Suprapubic skin (tissue), 4 donors: ENCODE measurements at regions not wholly inside any gene's neighbourhood (a gene's known extent, or its start where the extent isn't known, plus 50 kb on each side); places are given as distances from the start of the nearest gene placed in this dataset.

Experiments used
- DNase-seq, 2 donors: peaks; one replicate each; pipeline ENCODE4 v3.0.0-alpha.2; 2019; ENCODE audit warnings: low spot score in 2 of 2
- H3K27ac ChIP-seq: fragments of 200-600 bp; sonication (generic); one replicate; pipeline ENCODE4 v1.5.1; 2019
- H3K27me3 ChIP-seq: fragments of 200-600 bp; sonication (generic); one replicate; pipeline ENCODE4 v1.5.1; 2019
- H3K36me3 ChIP-seq: fragments of 200-600 bp; sonication (generic); one replicate; pipeline ENCODE4 v1.5.1; 2019
- H3K4me1 ChIP-seq: fragments of 200-600 bp; sonication (generic); one replicate; pipeline ENCODE4 v1.5.1; 2019
- H3K4me3 ChIP-seq: fragments of 200-600 bp; sonication (generic); one replicate; pipeline ENCODE4 v1.5.1; 2019; ENCODE audit warnings: mild to moderate bottlenecking
- H3K9me3 ChIP-seq: fragments of 200-600 bp; sonication (generic); one replicate; pipeline ENCODE4 v1.5.1; 2019
- EP300 ChIP-seq: sonication (generic); formaldehyde crosslinking; IDR thresholded peaks from one replicate; pipeline ENCODE4 v1.6.1; 2017; ENCODE audit warnings: antibody characterized with exemption
- POLR2A ChIP-seq, 2 donors: fragments of 450-650 bp; IDR thresholded peaks; one replicate each; pipeline ENCODE4 v1.6.1; 2017; ENCODE audit warnings: antibody characterized with exemption in 2 of 2, mild to moderate bottlenecking in 2 of 2, moderate library complexity in 2 of 2
- POLR2AphosphoS5 ChIP-seq, 3 donors: sonication (generic); formaldehyde crosslinking; IDR thresholded peaks; one replicate each; pipeline ENCODE4 v1.6.1; 2017; ENCODE audit warnings: antibody characterized with exemption in 3 of 3
- WGBS: methylation state at CpG from one replicate; pipeline ENCODE4 v1.1.5; 2018; 5-methylcytosine and 5-hydroxymethylcytosine counted together
- TF ChIP-seq, protein P1 (sequence below), 2 donors: fragments of 200-600 bp in 1 of 2; fragments of 450-650 bp in 1 of 2; sonication (generic) in 1 of 2; IDR thresholded peaks; one replicate each; pipeline ENCODE4 v1.5.1; 2016 to 2019; ENCODE audit warnings: antibody characterized with exemption in 2 of 2, mild to moderate bottlenecking in 1 of 2, moderate library complexity in 1 of 2

DNA sequence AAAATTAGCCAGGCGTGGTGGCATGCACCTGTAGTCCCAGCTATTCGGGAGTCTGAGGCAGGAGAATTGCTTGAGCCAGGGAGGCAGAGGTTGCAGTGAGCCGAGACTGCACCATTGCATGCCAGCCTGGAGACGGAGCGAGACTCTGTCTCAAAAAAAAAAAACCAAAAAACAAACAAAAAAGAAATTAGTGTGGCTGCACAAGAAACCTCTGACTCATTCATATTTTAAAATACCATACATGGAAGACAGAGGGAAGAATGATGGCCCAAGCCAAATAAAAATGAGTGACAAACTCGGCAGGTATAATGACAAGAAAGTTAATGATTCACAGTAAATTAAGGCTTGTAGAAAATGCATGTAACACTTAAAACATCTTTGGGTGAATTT is 875.8 kb downstream of the EPHA4 start:
- no peak for DNase-seq
- Histone ChIP-seq H3K9me3 (no peaks in the 10 kb centered on the region), H3K4me3 (no peak overlapping the region), H3K4me1 (no peaks in the 10 kb centered on the region), H3K27me3 (no peaks in the 10 kb centered on the region), H3K36me3 (no peaks in the 10 kb centered on the region), H3K27ac (no peak overlapping the region)
- TF ChIP-seq POLR2A (IDR thresholded peaks at IDR 0.05) (no peak), POLR2AphosphoS5 (IDR thresholded peaks at IDR 0.05) (no peak), EP300 (no peak)
- TF ChIP-seq, protein P1, sequence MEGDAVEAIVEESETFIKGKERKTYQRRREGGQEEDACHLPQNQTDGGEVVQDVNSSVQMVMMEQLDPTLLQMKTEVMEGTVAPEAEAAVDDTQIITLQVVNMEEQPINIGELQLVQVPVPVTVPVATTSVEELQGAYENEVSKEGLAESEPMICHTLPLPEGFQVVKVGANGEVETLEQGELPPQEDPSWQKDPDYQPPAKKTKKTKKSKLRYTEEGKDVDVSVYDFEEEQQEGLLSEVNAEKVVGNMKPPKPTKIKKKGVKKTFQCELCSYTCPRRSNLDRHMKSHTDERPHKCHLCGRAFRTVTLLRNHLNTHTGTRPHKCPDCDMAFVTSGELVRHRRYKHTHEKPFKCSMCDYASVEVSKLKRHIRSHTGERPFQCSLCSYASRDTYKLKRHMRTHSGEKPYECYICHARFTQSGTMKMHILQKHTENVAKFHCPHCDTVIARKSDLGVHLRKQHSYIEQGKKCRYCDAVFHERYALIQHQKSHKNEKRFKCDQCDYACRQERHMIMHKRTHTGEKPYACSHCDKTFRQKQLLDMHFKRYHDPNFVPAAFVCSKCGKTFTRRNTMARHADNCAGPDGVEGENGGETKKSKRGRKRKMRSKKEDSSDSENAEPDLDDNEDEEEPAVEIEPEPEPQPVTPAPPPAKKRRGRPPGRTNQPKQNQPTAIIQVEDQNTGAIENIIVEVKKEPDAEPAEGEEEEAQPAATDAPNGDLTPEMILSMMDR (IDR thresholded peaks at IDR 0.05), result no peak
- 89% methylated on average over 6 of the region's 6 CpGs for WGBS

- TF ChIP-seq, protein P1 (IDR thresholded peaks at IDR 0.05), result no peak
- TF ChIP-seq POLR2A (IDR thresholded peaks at IDR 0.05) (no peak), EP300 (no peak), POLR2AphosphoS5 (IDR thresholded peaks at IDR 0.05) (no peak)
- DNase-seq, result no peak
- Histone ChIP-seq H3K27me3 (no peaks in the 10 kb centered on the region), H3K4me1 (no peaks in the 10 kb centered on the region), H3K27ac (no peak overlapping the region), H3K9me3 (no peaks in the 10 kb centered on the region), H3K36me3 (no peaks in the 10 kb centered on the region), H3K4me3 (no peak overlapping the region)
- WGBS, result 83% methylated on average over 2 of the region's 2 CpGs
Observed at GRCh38 chr2:220697011-220697410, 875.1 kb downstream of the EPHA4 start.

- Histone ChIP-seq H3K9me3 (no peaks in the 10 kb centered on the region), H3K4me1 (no peaks in the 10 kb centered on the region), H3K27ac (no peak overlapping the region), H3K4me3 (no peak overlapping the region), H3K36me3 (no peaks in the 10 kb centered on the region), H3K27me3 (no peaks in the 10 kb centered on the region)
- TF ChIP-seq POLR2AphosphoS5 (IDR thresholded peaks at IDR 0.05), result no peak
- no peak for TF ChIP-seq POLR2A (IDR thresholded peaks at IDR 0.05)
- TF ChIP-seq, protein P1 (IDR thresholded peaks at IDR 0.05), result no peak
- TF ChIP-seq EP300, result no peak
- WGBS, result 90% methylated on average over 2 of the region's 2 CpGs
- no peak for DNase-seq
Observed at GRCh38 chr2:220701115-220701514, 871.0 kb downstream of the EPHA4 start.

GRCh38 chr2:220703279-220703678 is 868.8 kb downstream of the EPHA4 start:
- Histone ChIP-seq H3K9me3 (no peaks in the 10 kb centered on the region), H3K4me1 (no peaks in the 10 kb centered on the region), H3K27me3 (no peaks in the 10 kb centered on the region), H3K36me3 (no peaks in the 10 kb centered on the region), H3K27ac (no peak overlapping the region), H3K4me3 (no peak overlapping the region)
- no peak for DNase-seq
- TF ChIP-seq POLR2A (IDR thresholded peaks at IDR 0.05), result no peak
- 94% methylated on average over 5 of the region's 5 CpGs for WGBS

DNA sequence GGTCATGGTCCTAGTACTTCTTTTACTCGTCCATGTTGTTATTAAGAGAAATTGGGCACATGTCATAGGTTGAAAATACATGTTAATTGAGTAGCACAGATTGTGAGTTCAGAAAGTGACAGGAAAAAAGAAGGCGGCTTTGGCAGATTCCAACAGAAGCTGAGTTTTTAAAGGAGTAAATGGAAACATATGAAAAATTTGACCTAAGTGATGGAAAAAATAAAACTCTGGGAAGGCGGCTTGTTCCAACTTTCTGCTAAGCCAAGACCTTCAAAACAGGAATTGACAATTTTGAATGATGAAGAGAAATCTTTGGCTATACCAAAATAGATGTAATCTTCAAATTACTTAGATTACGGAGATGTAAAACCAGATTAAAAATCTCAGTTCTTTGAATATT is 868.0 kb downstream of the EPHA4 start:
- Histone ChIP-seq H3K27ac (no peak overlapping the region), H3K9me3 (no peaks in the 10 kb centered on the region), H3K36me3 (no peaks in the 10 kb centered on the region), H3K4me3 (no peak overlapping the region), H3K4me1 (no peaks in the 10 kb centered on the region), H3K27me3 (no peaks in the 10 kb centered on the region)
- no peak for TF ChIP-seq POLR2A (IDR thresholded peaks at IDR 0.05)
- no peak for TF ChIP-seq POLR2AphosphoS5 (IDR thresholded peaks at IDR 0.05)
- TF ChIP-seq, protein P1 (IDR thresholded peaks at IDR 0.05), result no peak
- TF ChIP-seq EP300, result no peak
- 78% methylated on average over 4 of the region's 4 CpGs for WGBS
- no peak for DNase-seq

GRCh38 chr2:220704810-220705209 is 867.3 kb downstream of the EPHA4 start:
- 71% methylated on average over 5 of the region's 5 CpGs for WGBS

More at GRCh38 chr2:220704810-220705209, 867.3 kb downstream of the EPHA4 start:
- H3K9me3 ChIP-seq, result no peaks in the 10 kb centered on the region
- no peak overlapping the region for H3K4me3 ChIP-seq
- no peaks in the 10 kb centered on the region for H3K27me3 ChIP-seq
- no peak for DNase-seq
- no peak overlapping the region for H3K27ac ChIP-seq
- TF ChIP-seq POLR2AphosphoS5 (IDR thresholded peaks at IDR 0.05), result no peak
- no peak for TF ChIP-seq EP300
- TF ChIP-seq, protein P1 (IDR thresholded peaks at IDR 0.05), result no peak
- no peak for TF ChIP-seq POLR2A (IDR thresholded peaks at IDR 0.05)
- no peaks in the 10 kb centered on the region for H3K4me1 ChIP-seq
- H3K36me3 ChIP-seq, result no peaks in the 10 kb centered on the region
